WTC11 (cell line): ENCODE measurements at regions not wholly inside any gene's neighbourhood (a gene's known extent, or its start where the extent isn't known, plus 50 kb on each side); places are given as distances from the start of the nearest gene placed in this dataset.

ENCODE experiments used
- ATAC-seq: fragments of 200-7000 bp; cut with Tn5 transposase; 2 replicates; pipeline ENCODE4 v1.10.0; 2021; ENCODE audit warnings: mild to moderate bottlenecking, moderate library complexity
- CTCF ChIA-PET: fragments of 300-600 bp; sonication (Branson Sonifier 250); formaldehyde crosslinking; loops from one replicate; lab custom pipeline; 2021; ENCODE audit warnings: antibody characterized with exemption; lab: Charles Lee
- POLR2A ChIA-PET: fragments of 350-600 bp; sonication (Branson Sonifier 250); formaldehyde crosslinking; loops from one replicate; lab custom pipeline; 2021; ENCODE audit warnings: antibody characterized with exemption; lab: Charles Lee
- DNase-seq: peaks from one replicate; pipeline ENCODE4 v3.0.0; 2021; ENCODE audit warnings: low spot score
- H3K27ac Mint-ChIP-seq: 2 replicates; pipeline ENCODE4 v1.8.0; 2021; ENCODE audit warnings: mixed read lengths
- H3K27me3 Mint-ChIP-seq: 2 replicates; pipeline ENCODE4 v1.8.0; 2021; ENCODE audit warnings: low read depth, mild to moderate bottlenecking, moderate library complexity, mixed read lengths
- H3K36me3 Mint-ChIP-seq: 2 replicates; pipeline ENCODE4 v1.8.0; 2021; ENCODE audit warnings: mixed read lengths
- H3K4me1 Mint-ChIP-seq: 2 replicates; pipeline ENCODE4 v1.8.0; 2022; ENCODE audit warnings: mixed read lengths
- H3K4me3 Mint-ChIP-seq: 2 replicates; pipeline ENCODE4 v1.8.0; 2021; ENCODE audit warnings: mild to moderate bottlenecking, moderate library complexity, mixed read lengths
- H3K9me3 Mint-ChIP-seq: 2 replicates; pipeline ENCODE4 v1.8.0; 2021; ENCODE audit warnings: mixed read lengths
- AFF4 ChIP-seq: sonication (generic); formaldehyde crosslinking; IDR thresholded peaks from 2 replicates; pipeline ENCODE4 v1.8.1; 2023; ENCODE audit warnings: mild to moderate bottlenecking, missing genetic modification reagents, borderline replicate concordance
- CREB1 ChIP-seq: sonication (generic); formaldehyde crosslinking; IDR thresholded peaks from 2 replicates; pipeline ENCODE4 v1.8.0; 2023; ENCODE audit warnings: mild to moderate bottlenecking, missing genetic modification reagents
- CREM ChIP-seq: sonication (generic); formaldehyde crosslinking; IDR thresholded peaks from 2 replicates; pipeline ENCODE4 v1.8.1; 2022; ENCODE audit warnings: mild to moderate bottlenecking, missing genetic modification reagents, moderate library complexity
- FOXP4 ChIP-seq: sonication (generic); formaldehyde crosslinking; IDR thresholded peaks from 2 replicates; pipeline ENCODE4 v1.8.0; 2022; ENCODE audit warnings: mild to moderate bottlenecking, missing genetic modification reagents
- GTF2I ChIP-seq: fragments of 250-450 bp; sonication (Bioruptor Pico); conservative IDR thresholded peaks from 2 replicates; pipeline ENCODE4 v1.4.0; 2021; ENCODE audit warnings: mild to moderate bottlenecking
- MLX ChIP-seq: sonication (generic); formaldehyde crosslinking; IDR thresholded peaks from 2 replicates; pipeline ENCODE4 v1.8.1; 2023; ENCODE audit warnings: mild to moderate bottlenecking, missing genetic modification reagents, moderate library complexity
- MYBL2 ChIP-seq: sonication (generic); formaldehyde crosslinking; IDR thresholded peaks from 2 replicates; pipeline ENCODE4 v1.8.1; 2023; ENCODE audit warnings: mild to moderate bottlenecking, moderate library complexity, missing genetic modification reagents
- OVOL2 ChIP-seq: fragments of 250-450 bp; sonication (Bioruptor Pico); IDR thresholded peaks from 2 replicates; pipeline ENCODE4 v1.9.0; 2021; ENCODE audit warnings: mild to moderate bottlenecking, borderline replicate concordance
- RELA ChIP-seq: sonication (generic); formaldehyde crosslinking; IDR thresholded peaks from 2 replicates; pipeline ENCODE4 v1.8.1; 2022; ENCODE audit warnings: missing genetic modification reagents, mild to moderate bottlenecking, borderline replicate concordance
- RORB ChIP-seq: fragments of 250-450 bp; sonication (Bioruptor Pico); IDR thresholded peaks from 2 replicates; pipeline ENCODE4 v1.9.0; 2021; ENCODE audit warnings: mild to moderate bottlenecking
- SMAD4 ChIP-seq: sonication (generic); formaldehyde crosslinking; IDR thresholded peaks from 2 replicates; pipeline ENCODE4 v1.8.0; 2022; ENCODE audit warnings: mild to moderate bottlenecking, missing genetic modification reagents
- STAT6 ChIP-seq: sonication (generic); formaldehyde crosslinking; conservative IDR thresholded peaks from 2 replicates; pipeline ENCODE4 v1.8.1; 2023; ENCODE audit warnings: mild to moderate bottlenecking, low read depth, missing genetic modification reagents, moderate library complexity
- TCF7 ChIP-seq: sonication (generic); formaldehyde crosslinking; IDR thresholded peaks from 2 replicates; pipeline ENCODE4 v1.8.0; 2022; ENCODE audit warnings: mild to moderate bottlenecking, low read depth, missing genetic modification reagents, moderate library complexity
- USF1 ChIP-seq: sonication (generic); formaldehyde crosslinking; IDR thresholded peaks from 2 replicates; pipeline ENCODE4 v1.8.0; 2022; ENCODE audit warnings: mild to moderate bottlenecking, missing genetic modification reagents
- ZNF138 ChIP-seq: sonication (generic); formaldehyde crosslinking; conservative IDR thresholded peaks from 2 replicates; pipeline ENCODE4 v1.8.1; 2022; ENCODE audit warnings: mild to moderate bottlenecking, moderate library complexity, missing genetic modification reagents
- ZNF232 ChIP-seq: sonication (generic); formaldehyde crosslinking; IDR thresholded peaks from 2 replicates; pipeline ENCODE4 v1.8.0; 2022; ENCODE audit warnings: mild to moderate bottlenecking, missing genetic modification reagents
- TF ChIP-seq, protein P1 (sequence below): fragments of 250-450 bp; sonication (Bioruptor Pico); IDR thresholded peaks from 2 replicates; pipeline ENCODE4 v1.9.0; 2021; ENCODE audit warnings: mild to moderate bottlenecking
- TF ChIP-seq, protein P2 (sequence below): sonication (generic); formaldehyde crosslinking; IDR thresholded peaks from 2 replicates; pipeline ENCODE4 v1.8.1; 2022; ENCODE audit warnings: mild to moderate bottlenecking, moderate library complexity, missing genetic modification reagents
- TF ChIP-seq, protein P3 (sequence below): fragments of 250-450 bp; sonication (Bioruptor Pico); IDR thresholded peaks from 2 replicates; pipeline ENCODE4 v1.9.0; 2021; ENCODE audit warnings: mild to moderate bottlenecking, borderline replicate concordance

DNA sequence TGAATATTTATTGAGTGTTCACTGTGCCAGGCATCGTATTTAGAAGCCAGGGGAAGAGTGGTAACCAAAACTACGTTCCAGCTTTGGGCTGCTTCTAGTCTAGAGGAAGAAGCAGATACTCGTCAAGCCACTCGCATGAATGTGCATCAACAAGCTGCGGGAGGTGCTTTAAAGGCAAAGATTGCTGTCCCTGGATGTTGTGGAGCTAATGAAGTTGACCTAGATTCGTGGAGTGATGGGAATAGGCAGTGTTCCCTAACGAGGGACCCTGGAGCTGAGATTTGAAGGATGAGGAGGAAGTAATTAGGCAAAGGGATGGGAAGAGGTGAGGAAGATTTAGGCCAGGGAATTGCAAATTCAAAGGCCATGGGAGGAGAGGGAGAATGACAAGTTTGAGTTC lies 118.9 kb downstream of the TMEM170B start (continued):
- TF ChIP-seq CREM (CRISPR knock-in tag) (no peak), AFF4 (CRISPR knock-in tag) (no peak)

DNA sequence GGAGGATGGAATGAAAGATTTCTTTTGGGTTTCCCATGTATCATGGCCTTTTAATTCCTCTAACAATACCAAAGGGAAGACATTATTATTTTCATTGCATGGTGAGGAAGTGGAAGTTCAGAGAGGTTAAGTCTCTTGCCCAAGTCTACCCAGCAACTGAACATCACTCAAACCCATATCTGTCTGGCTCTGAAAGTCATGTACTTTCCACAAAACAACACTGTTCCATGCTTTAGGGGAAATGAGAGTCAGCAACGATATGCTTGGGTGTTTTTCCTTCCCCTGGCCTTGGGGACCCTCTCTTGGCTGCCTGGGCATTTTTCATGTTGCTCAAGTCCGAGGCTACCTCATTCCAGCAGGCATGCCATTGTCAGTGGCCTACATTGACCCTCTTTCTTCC lies 118.8 kb downstream of the ADTRP start:
- Mint-ChIP-seq H3K9me3 (peaks cover 15% of the 10 kb centered on the region), H3K27me3 (no peaks in the 10 kb centered on the region), H3K4me1 (peaks cover 25% of the 10 kb centered on the region), H3K27ac (no peak overlapping the region), H3K4me3 (no peak overlapping the region), H3K36me3 (no peaks in the 10 kb centered on the region)
- TF ChIP-seq FOXP4 (CRISPR knock-in tag) (no peak), OVOL2 (CRISPR knock-in tag) (no peak), RELA (CRISPR knock-in tag) (no peak), ZNF138 (CRISPR knock-in tag) (no peak), GTF2I (no peak), RORB (CRISPR knock-in tag) (no peak)
- TF ChIP-seq, protein P1, sequence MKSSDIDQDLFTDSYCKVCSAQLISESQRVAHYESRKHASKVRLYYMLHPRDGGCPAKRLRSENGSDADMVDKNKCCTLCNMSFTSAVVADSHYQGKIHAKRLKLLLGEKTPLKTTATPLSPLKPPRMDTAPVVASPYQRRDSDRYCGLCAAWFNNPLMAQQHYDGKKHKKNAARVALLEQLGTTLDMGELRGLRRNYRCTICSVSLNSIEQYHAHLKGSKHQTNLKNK (CRISPR knock-in tag) = no peak
- TF ChIP-seq, protein P2, sequence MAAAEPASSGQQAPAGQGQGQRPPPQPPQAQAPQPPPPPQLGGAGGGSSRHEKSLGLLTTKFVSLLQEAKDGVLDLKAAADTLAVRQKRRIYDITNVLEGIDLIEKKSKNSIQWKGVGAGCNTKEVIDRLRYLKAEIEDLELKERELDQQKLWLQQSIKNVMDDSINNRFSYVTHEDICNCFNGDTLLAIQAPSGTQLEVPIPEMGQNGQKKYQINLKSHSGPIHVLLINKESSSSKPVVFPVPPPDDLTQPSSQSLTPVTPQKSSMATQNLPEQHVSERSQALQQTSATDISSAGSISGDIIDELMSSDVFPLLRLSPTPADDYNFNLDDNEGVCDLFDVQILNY = no peak
- CTCF ChIA-PET = no interaction called here
- no peak for DNase-seq
- no peak for ATAC-seq
- POLR2A ChIA-PET = no interaction called here

GRCh38 chr6:11662323-11662722 lies 116.3 kb downstream of the ADTRP start:
- H3K36me3 Mint-ChIP-seq = no peaks in the 10 kb centered on the region
- ATAC-seq (no peak), DNase-seq (no peak)
- no peaks in the 10 kb centered on the region for H3K27me3 Mint-ChIP-seq
- H3K4me3 Mint-ChIP-seq = no peak overlapping the region
- peaks cover 6% of the 10 kb centered on the region for H3K4me1 Mint-ChIP-seq
- CTCF ChIA-PET = no interaction called here
- POLR2A ChIA-PET = no interaction called here
- no peak overlapping the region for H3K27ac Mint-ChIP-seq
- H3K9me3 Mint-ChIP-seq = peaks cover 15% of the 10 kb centered on the region
- TF ChIP-seq STAT6 (CRISPR knock-in tag) = no peak
- TF ChIP-seq MLX = no peak
- TF ChIP-seq MYBL2 (CRISPR knock-in tag) = no peak
- no peak for TF ChIP-seq USF1
- no peak for TF ChIP-seq TCF7 (CRISPR knock-in tag)
- TF ChIP-seq, protein P3, sequence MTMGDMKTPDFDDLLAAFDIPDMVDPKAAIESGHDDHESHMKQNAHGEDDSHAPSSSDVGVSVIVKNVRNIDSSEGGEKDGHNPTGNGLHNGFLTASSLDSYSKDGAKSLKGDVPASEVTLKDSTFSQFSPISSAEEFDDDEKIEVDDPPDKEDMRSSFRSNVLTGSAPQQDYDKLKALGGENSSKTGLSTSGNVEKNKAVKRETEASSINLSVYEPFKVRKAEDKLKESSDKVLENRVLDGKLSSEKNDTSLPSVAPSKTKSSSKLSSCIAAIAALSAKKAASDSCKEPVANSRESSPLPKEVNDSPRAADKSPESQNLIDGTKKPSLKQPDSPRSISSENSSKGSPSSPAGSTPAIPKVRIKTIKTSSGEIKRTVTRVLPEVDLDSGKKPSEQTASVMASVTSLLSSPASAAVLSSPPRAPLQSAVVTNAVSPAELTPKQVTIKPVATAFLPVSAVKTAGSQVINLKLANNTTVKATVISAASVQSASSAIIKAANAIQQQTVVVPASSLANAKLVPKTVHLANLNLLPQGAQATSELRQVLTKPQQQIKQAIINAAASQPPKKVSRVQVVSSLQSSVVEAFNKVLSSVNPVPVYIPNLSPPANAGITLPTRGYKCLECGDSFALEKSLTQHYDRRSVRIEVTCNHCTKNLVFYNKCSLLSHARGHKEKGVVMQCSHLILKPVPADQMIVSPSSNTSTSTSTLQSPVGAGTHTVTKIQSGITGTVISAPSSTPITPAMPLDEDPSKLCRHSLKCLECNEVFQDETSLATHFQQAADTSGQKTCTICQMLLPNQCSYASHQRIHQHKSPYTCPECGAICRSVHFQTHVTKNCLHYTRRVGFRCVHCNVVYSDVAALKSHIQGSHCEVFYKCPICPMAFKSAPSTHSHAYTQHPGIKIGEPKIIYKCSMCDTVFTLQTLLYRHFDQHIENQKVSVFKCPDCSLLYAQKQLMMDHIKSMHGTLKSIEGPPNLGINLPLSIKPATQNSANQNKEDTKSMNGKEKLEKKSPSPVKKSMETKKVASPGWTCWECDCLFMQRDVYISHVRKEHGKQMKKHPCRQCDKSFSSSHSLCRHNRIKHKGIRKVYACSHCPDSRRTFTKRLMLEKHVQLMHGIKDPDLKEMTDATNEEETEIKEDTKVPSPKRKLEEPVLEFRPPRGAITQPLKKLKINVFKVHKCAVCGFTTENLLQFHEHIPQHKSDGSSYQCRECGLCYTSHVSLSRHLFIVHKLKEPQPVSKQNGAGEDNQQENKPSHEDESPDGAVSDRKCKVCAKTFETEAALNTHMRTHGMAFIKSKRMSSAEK (CRISPR knock-in tag) = no peak
- TF ChIP-seq SMAD4 (CRISPR knock-in tag) = no peak
- TF ChIP-seq ZNF232 (CRISPR knock-in tag) = no peak
- no peak for TF ChIP-seq CREB1 (CRISPR knock-in tag)
